GM12878 (cell line): ENCODE measurements at regions not wholly inside any gene's neighbourhood (a gene's known extent, or its start where the extent isn't known, plus 50 kb on each side); places are given as distances from the start of the nearest gene placed in this dataset.

ENCODE experiments used
- ATAC-seq: fragments of 200-7000 bp; cut with Tn5 transposase; 3 replicates; pipeline ENCODE4 v1.9.1; 2020; ENCODE audit warnings: mild to moderate bottlenecking, moderate library complexity
- BruUV-seq: library from RNA; stranded (reverse); fragments of 400-500 nt; replicated peaks from 2 replicates; lab custom pipeline; 2021; lab: Mats Ljungman, UMichigan
- CTCF ChIA-PET: fragments of 300-600 bp; sonication (Branson Sonifier 250); formaldehyde crosslinking; extraction: SDS; loops from one replicate; lab custom pipeline; 2021; ENCODE audit warnings: inconsistent platforms; lab: Yijun Ruan, JAX
- POLR2A ChIA-PET: fragments of 350-600 bp; formaldehyde crosslinking; extraction: SDS; loops from one replicate; lab custom pipeline; 2021; ENCODE audit warnings: inconsistent platforms; lab: Charles Lee
- RAD21 ChIA-PET: fragments of 300-600 bp; sonication (Branson Sonifier 250); formaldehyde crosslinking; loops from one replicate; lab custom pipeline; 2023; ENCODE audit warnings: antibody characterized with exemption; ENCODE audit not compliant: unreplicated experiment; lab: Charles Lee
- SMC1A ChIA-PET: fragments of 300-600 bp; sonication (Branson Sonifier 250); formaldehyde crosslinking; loops from one replicate; lab custom pipeline; 2023; ENCODE audit not compliant: unreplicated experiment, uncharacterized antibody; lab: Charles Lee
- DNase-seq: peaks from one replicate; pipeline ENCODE4 v3.0.0-alpha.2; 2011; ENCODE audit warnings: low read depth, low spot score
- FAIRE-seq: peaks from 3 replicates; lab custom pipeline; 2011; peaks lifted over from hg19 to GRCh38; lab: Jason Lieb, UNC
- H2AFZ ChIP-seq: 2 replicates; pipeline ENCODE4 v1.6.0; 2011; ENCODE audit warnings: low read depth, low read length, control low read depth; ENCODE audit not compliant: control insufficient read depth
- H3K27ac ChIP-seq: 2 replicates; pipeline ENCODE4 v1.5.1; 2011; ENCODE audit warnings: control low read depth; ENCODE audit not compliant: control insufficient read depth, insufficient read depth
- H3K27me3 ChIP-seq, 2 experiments: replicated peaks in 1 of 2; 2 replicates each; pipeline versions ENCODE4 v1.6.0 to v1.6.1; 2011; ENCODE audit warnings: low read length in 1 of 2; ENCODE audit not compliant: control insufficient read depth in 2 of 2, insufficient read depth in 2 of 2
- H3K36me3 ChIP-seq, 2 experiments: 2 replicates each; pipeline ENCODE4 v1.5.1; 2011; ENCODE audit warnings: low read length in 1 of 2; ENCODE audit not compliant: control insufficient read depth in 2 of 2, insufficient read depth in 2 of 2
- H3K4me1 ChIP-seq: 2 replicates; pipeline ENCODE4 v1.6.1; 2011; ENCODE audit warnings: mild to moderate bottlenecking, low read length, moderate library complexity, mixed read lengths; ENCODE audit not compliant: control insufficient read depth, insufficient read depth
- H3K4me2 ChIP-seq: 2 replicates; pipeline ENCODE4 v1.6.0; 2011; ENCODE audit warnings: control low read depth; ENCODE audit not compliant: control insufficient read depth, insufficient read depth
- H3K4me3 ChIP-seq: fragments of 200-600 bp; sonication (generic); 2 replicates; pipeline ENCODE4 v1.5.1; 2016
- H3K79me2 ChIP-seq: 2 replicates; pipeline ENCODE4 v1.6.0; 2011; ENCODE audit warnings: low read length; ENCODE audit not compliant: control insufficient read depth, insufficient read depth
- H3K9ac ChIP-seq: 2 replicates; pipeline ENCODE4 v1.8.0; 2011; ENCODE audit warnings: low read length, control low read depth, mixed read lengths; ENCODE audit not compliant: control insufficient read depth, insufficient read depth
- H3K9me3 ChIP-seq: replicated peaks from 3 replicates; pipeline ENCODE4 v1.5.1; 2011; ENCODE audit warnings: mild to moderate bottlenecking, low read length; ENCODE audit not compliant: control insufficient read depth, insufficient read depth
- H4K20me1 ChIP-seq: 2 replicates; pipeline ENCODE4 v1.6.0; 2011; ENCODE audit not compliant: control insufficient read depth, insufficient read depth
- ETV6 ChIP-seq, 2 experiments: fragments of 450-650 bp in 1 of 2; IDR thresholded peaks in 1 of 2; conservative IDR thresholded peaks in 1 of 2; 2 replicates each; pipeline ENCODE4 v1.6.1; 2014; ENCODE audit warnings: antibody characterized with exemption in 1 of 2, borderline replicate concordance in 1 of 2, low read depth in 1 of 2, mild to moderate bottlenecking in 1 of 2, moderate library complexity in 1 of 2
- HDAC2 ChIP-seq: fragments of 200-600 bp; sonication (generic); IDR thresholded peaks from 2 replicates; pipeline ENCODE4 v1.6.1; 2017
- IKZF2 ChIP-seq, 2 experiments: fragments of 450-650 bp; IDR thresholded peaks; 2 replicates each; pipeline ENCODE4 v1.6.1; 2017; ENCODE audit warnings: mild to moderate bottlenecking in 2 of 2, moderate library complexity in 2 of 2
- PKNOX1 ChIP-seq: fragments of 450-650 bp; IDR thresholded peaks from 2 replicates; pipeline ENCODE4 v1.6.1; 2016; ENCODE audit warnings: mild to moderate bottlenecking
- PML ChIP-seq: IDR thresholded peaks from 2 replicates; pipeline ENCODE4 v1.6.1; 2012; ENCODE audit warnings: low read length, inconsistent platforms
- RELA ChIP-seq: fragments of 450-650 bp; IDR thresholded peaks from 2 replicates; pipeline ENCODE4 v1.8.0; 2014; ENCODE audit warnings: borderline replicate concordance; ENCODE audit not compliant: partially characterized antibody
- RELB ChIP-seq: fragments of 450-650 bp; IDR thresholded peaks from 2 replicates; pipeline ENCODE4 v1.6.1; 2017; ENCODE audit warnings: low read depth, mild to moderate bottlenecking, moderate library complexity
- SIX5 ChIP-seq: IDR thresholded peaks from 2 replicates; pipeline ENCODE4 v1.6.1; 2011; ENCODE audit warnings: mild to moderate bottlenecking, low read depth, low read length, moderate library complexity; ENCODE audit not compliant: severe bottlenecking
- SMAD5 ChIP-seq: IDR thresholded peaks from 2 replicates; pipeline ENCODE4 v1.6.1; 2016; ENCODE audit warnings: antibody characterized with exemption, low read depth
- TCF7 ChIP-seq: IDR thresholded peaks from 2 replicates; pipeline ENCODE4 v1.6.1; 2014; ENCODE audit warnings: antibody characterized with exemption, borderline replicate concordance
- ZBTB11 ChIP-seq: fragments of 450-650 bp; formaldehyde crosslinking; IDR thresholded peaks from 2 replicates; pipeline ENCODE4 v1.5.0; 2022; ENCODE audit warnings: mild to moderate bottlenecking, missing genetic modification characterization
- WGBS: methylation state at CpG from one replicate; pipeline ENCODE4 v1.1.6; 2016; ENCODE audit warnings: low lambda C conversion rate; ENCODE audit not compliant: insufficient replicate concordance, insufficient coverage; ENCODE audit errors: missing lambda C conversion rate; 5-methylcytosine and 5-hydroxymethylcytosine counted together
- in situ Hi-C: fragments of 300-500 bp; cut with MboI; formaldehyde crosslinking; loops from 9 replicates; pipeline ENCODE4 v1.14.3; 2018; ENCODE audit warnings: mixed read lengths
- intact Hi-C: fragments of 100-400 bp; cut with micrococcal nuclease; formaldehyde crosslinking; loops from one replicate; pipeline ENCODE4 v1.14.2; 2022; ENCODE audit not compliant: unreplicated experiment
- TF ChIP-seq, protein P1 (sequence below): IDR thresholded peaks from 2 replicates; pipeline ENCODE4 v1.6.1; 2012; ENCODE audit warnings: low read depth, low read length, improper control_type of control experiment
- TF ChIP-seq, protein P2 (sequence below): IDR thresholded peaks from 2 replicates; pipeline ENCODE4 v1.6.1; 2011; ENCODE audit warnings: borderline replicate concordance, low read depth, mild to moderate bottlenecking, moderate library complexity, low read length; ENCODE audit not compliant: insufficient read depth, poor library complexity, severe bottlenecking

DNA sequence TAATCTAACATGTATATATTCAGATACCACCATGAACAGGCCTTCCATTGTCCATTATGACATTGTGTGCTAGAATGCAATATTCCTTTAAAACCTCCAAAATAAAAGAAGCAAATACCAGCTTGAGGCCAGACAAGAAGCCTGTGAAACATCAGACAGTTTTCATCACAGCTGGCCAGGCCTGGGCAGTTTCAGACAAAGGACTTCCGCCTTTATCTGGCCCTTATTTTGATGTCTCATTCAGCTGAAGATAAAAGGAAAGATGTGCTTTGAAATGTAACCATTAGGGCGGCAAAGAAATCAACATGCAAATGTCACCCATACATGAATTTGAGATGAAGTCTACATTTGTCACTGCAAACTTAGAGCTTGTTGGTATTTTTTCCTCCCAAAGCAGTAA, 737.5 kb downstream of the KCNJ2 start (continued):
- no peak for TF ChIP-seq SMAD5
- no peak for TF ChIP-seq HDAC2
- TF ChIP-seq PML, result no peak
- TF ChIP-seq, protein P1, sequence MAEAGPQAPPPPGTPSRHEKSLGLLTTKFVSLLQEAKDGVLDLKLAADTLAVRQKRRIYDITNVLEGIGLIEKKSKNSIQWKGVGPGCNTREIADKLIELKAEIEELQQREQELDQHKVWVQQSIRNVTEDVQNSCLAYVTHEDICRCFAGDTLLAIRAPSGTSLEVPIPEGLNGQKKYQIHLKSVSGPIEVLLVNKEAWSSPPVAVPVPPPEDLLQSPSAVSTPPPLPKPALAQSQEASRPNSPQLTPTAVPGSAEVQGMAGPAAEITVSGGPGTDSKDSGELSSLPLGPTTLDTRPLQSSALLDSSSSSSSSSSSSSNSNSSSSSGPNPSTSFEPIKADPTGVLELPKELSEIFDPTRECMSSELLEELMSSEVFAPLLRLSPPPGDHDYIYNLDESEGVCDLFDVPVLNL, result no peak
- no peak for TF ChIP-seq IKZF2 (IDR thresholded peaks at IDR 0.05)
- no peak for TF ChIP-seq TCF7

DNA sequence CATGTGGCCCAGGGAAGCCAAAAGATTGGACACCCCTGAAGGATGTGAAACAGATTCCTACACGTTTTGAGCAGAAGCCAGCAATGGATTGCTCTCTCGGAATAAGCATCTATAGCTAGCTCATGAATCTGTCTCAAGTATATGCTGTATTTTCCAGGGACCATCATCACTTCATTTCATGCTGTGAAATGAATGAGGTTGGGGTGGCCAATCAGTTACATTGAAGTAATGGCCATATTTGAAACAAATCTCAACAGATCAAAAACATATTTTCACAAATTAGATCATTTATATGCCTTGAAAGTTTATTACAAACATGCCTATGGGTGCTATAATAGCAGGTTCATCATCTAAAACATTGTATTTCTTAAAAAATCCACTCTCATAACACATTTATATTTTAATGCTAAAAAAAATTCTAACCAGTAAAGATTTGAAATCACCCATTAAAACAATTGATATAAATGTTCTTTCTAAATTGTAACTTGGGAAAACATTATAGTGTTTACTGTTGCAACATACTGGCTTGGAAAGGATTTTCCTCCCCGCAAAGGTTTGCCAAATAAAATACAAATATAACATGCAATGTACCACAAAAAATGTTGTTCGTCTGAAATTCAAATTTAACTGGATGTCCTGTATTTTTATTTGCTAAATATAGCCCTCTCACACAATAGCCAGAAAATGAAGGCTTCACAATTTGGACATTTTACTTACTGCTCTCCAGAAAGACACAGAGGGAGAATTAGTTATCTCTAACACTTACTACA, 743.6 kb downstream of the KCNJ2 start:
- ChIA-PET CTCF (no interaction called here), RAD21 (no interaction called here), POLR2A (no interaction called here), SMC1A (no interaction called here)
- no peaks in the 10 kb centered on the region for H3K27me3 ChIP-seq
- no peaks in the 10 kb centered on the region for H3K36me3 ChIP-seq
- no peak overlapping the region for H3K27ac ChIP-seq
- WGBS, result 10% methylated on average over 4 of the region's 4 CpGs
- H4K20me1 ChIP-seq, result no peaks in the 10 kb centered on the region
- FAIRE-seq (no peak), ATAC-seq (no peak), DNase-seq (no peak)
- no peaks in the 10 kb centered on the region for H3K79me2 ChIP-seq
- BruUV-seq, result no TSS peak
- H3K9ac ChIP-seq, result no peak overlapping the region
- H3K4me3 ChIP-seq, result no peak overlapping the region
- H3K9me3 ChIP-seq, result no peaks in the 10 kb centered on the region
- no peaks in the 10 kb centered on the region for H3K4me1 ChIP-seq
- in situ Hi-C loops (no loop called here), intact Hi-C loops (no loop called here)
- no peak overlapping the region for H2AFZ ChIP-seq
- H3K4me2 ChIP-seq, result no peak overlapping the region
- TF ChIP-seq, protein P2, sequence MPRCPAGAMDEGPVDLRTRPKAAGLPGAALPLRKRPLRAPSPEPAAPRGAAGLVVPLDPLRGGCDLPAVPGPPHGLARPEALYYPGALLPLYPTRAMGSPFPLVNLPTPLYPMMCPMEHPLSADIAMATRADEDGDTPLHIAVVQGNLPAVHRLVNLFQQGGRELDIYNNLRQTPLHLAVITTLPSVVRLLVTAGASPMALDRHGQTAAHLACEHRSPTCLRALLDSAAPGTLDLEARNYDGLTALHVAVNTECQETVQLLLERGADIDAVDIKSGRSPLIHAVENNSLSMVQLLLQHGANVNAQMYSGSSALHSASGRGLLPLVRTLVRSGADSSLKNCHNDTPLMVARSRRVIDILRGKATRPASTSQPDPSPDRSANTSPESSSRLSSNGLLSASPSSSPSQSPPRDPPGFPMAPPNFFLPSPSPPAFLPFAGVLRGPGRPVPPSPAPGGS, result no peak
- TF ChIP-seq PKNOX1 (no peak), ETV6 (conservative IDR thresholded peaks at IDR 0.05 in 1 of 2, IDR thresholded peaks at IDR 0.05 in 1 of 2; ENCODE audit: borderline replicate concordance in 1 of 2, low read depth in 1 of 2) (no peak), ZBTB11 (CRISPR knock-in tag) (no peak), RELB (no peak), SIX5 (no peak), PML (no peak), RELA (no peak)
